ENCODE measurements at regions not wholly inside any gene's neighbourhood (a gene's known extent, or its start where the extent isn't known, plus 50 kb on each side); places are given as distances from the start of the nearest gene placed in this dataset. TPM values are rescaled to one million over a fixed set of nuclear protein-coding genes. Genes with fewer than 3 reads are reported as not detected.

DNA sequence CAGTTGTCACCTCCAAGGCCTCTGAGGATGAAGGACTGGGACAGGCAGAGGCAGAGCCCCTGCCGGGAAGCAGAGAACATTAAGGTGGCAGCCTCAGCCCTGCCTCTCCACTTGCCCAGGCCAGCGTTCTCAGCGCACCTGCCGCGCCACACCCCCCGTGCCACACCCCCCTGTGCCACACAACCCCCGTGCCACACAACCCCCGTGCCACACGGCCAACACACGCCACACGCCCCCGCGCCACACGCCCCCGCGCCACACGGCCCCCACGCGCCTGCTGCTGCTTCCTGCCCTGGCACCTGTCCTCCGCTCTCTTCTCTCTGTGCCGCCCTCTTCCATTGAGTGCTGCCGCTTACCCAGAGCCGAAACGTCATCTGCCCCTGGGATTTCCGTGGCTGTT, 58.0 kb upstream of the ZFP42 start:
- H3K4me3 ChIP-seq (ENCODE audit: low read depth, low read length): no peak overlapping the region
- no peak for TF ChIP-seq CTCF (IDR thresholded peaks at IDR 0.05; ENCODE audit: insufficient read depth, low read length)
- no peak for DNase-seq (ENCODE audit: low read depth)

- H3K4me3 ChIP-seq (ENCODE audit: low read depth, low read length): no peak overlapping the region
- DNase-seq (ENCODE audit: low read depth): no peak
- no peak for TF ChIP-seq CTCF (IDR thresholded peaks at IDR 0.05; ENCODE audit: insufficient read depth, low read length)
Measured at GRCh38 chr4:187940299-187940698, 55.3 kb upstream of the ZFP42 start.

- DNase-seq (ENCODE audit: low read depth): no peak
- no peak overlapping the region for H3K4me3 ChIP-seq (ENCODE audit: low read depth, low read length)
- no peak for TF ChIP-seq CTCF (IDR thresholded peaks at IDR 0.05; ENCODE audit: insufficient read depth, low read length)
Measured at GRCh38 chr4:187942968-187943367, 52.6 kb upstream of the ZFP42 start.

DNA sequence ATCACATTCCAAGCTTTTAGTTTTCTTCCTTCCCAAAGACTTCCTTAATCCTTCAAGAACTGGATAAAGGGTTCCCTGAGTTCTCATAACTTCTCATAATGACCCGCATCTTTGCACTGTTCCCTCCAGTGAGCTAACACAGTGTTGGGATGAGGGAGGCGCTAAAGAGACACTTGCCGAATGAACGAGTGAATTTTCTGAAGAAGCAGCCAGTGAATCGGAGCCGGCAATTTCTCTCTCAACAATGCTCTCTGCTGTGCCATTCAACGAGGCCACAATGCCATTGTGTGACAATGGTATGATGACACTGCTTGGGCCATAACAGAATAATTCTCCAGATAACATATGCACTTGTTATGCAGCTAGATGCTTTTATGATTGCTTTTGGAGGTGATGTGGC, 51.4 kb upstream of the ZFP42 start:
- TF ChIP-seq CTCF (IDR thresholded peaks at IDR 0.05; ENCODE audit: insufficient read depth, low read length): no peak
- DNase-seq (ENCODE audit: low read depth): no peak
- H3K4me3 ChIP-seq (ENCODE audit: low read depth, low read length): no peak overlapping the region

Small RNA genes lying in the stretch of these regions (small RNA-seq; reads per million reads assigned to genes)
- gene MRPS36P2: not detected
